ENCODE measurements at regions not wholly inside any gene's neighbourhood (a gene's known extent, or its start where the extent isn't known, plus 50 kb on each side); places are given as distances from the start of the nearest gene placed in this dataset.

- Histone ChIP-seq H2AFZ (no peak overlapping the region), H3K79me2 (no peaks in the 10 kb centered on the region), H3K4me1 (peaks cover 3% of the 10 kb centered on the region), H3K4me3 (ENCODE audit: low read depth, low read length) (no peak overlapping the region), H3K27me3 (ENCODE audit: control insufficient read depth, insufficient read depth, low read length) (no peaks in the 10 kb centered on the region), H3K36me3 (ENCODE audit: control insufficient read depth, insufficient read depth, low read length) (no peaks in the 10 kb centered on the region), H3K9ac (no peak overlapping the region), H3K27ac (no peak overlapping the region), H3K4me2 (ENCODE audit: low read length) (no peak overlapping the region), H3K9me3 (ENCODE audit: control insufficient read depth, low read length) (no peaks in the 10 kb centered on the region)
- no peak for TF ChIP-seq CTCF (IDR thresholded peaks at IDR 0.05)
Observed at GRCh38 chr6:14721103-14721758, 524.6 kb upstream of the JARID2 start.

- H3K4me3 ChIP-seq (ENCODE audit: low read depth, low read length), result no peak overlapping the region
- no peak overlapping the region for H3K4me2 ChIP-seq (ENCODE audit: low read length)
- H3K27me3 ChIP-seq (ENCODE audit: control insufficient read depth, insufficient read depth, low read length), result no peaks in the 10 kb centered on the region
- no peak for TF ChIP-seq CTCF (IDR thresholded peaks at IDR 0.05)
- H2AFZ ChIP-seq, result no peak overlapping the region
- no peaks in the 10 kb centered on the region for H3K79me2 ChIP-seq
- no peaks in the 10 kb centered on the region for H3K36me3 ChIP-seq (ENCODE audit: control insufficient read depth, insufficient read depth, low read length)
- no peak overlapping the region for H3K9ac ChIP-seq
- H3K27ac ChIP-seq, result no peak overlapping the region
- no peaks in the 10 kb centered on the region for H3K9me3 ChIP-seq (ENCODE audit: control insufficient read depth, low read length)
- peaks cover 3% of the 10 kb centered on the region for H3K4me1 ChIP-seq
Observed at GRCh38 chr6:14722001-14722562, 523.8 kb upstream of the JARID2 start.

- no peak overlapping the region for H3K9ac ChIP-seq
- H3K36me3 ChIP-seq (ENCODE audit: control insufficient read depth, insufficient read depth, low read length), result no peaks in the 10 kb centered on the region
- H3K27me3 ChIP-seq (ENCODE audit: control insufficient read depth, insufficient read depth, low read length), result no peaks in the 10 kb centered on the region
- peaks cover 3% of the 10 kb centered on the region for H3K4me1 ChIP-seq
- no peaks in the 10 kb centered on the region for H3K79me2 ChIP-seq
- H3K4me2 ChIP-seq (ENCODE audit: low read length), result no peak overlapping the region
- no peak overlapping the region for H2AFZ ChIP-seq
- no peak overlapping the region for H3K27ac ChIP-seq
- no peaks in the 10 kb centered on the region for H3K9me3 ChIP-seq (ENCODE audit: control insufficient read depth, low read length)
- no peak overlapping the region for H3K4me3 ChIP-seq (ENCODE audit: low read depth, low read length)
- TF ChIP-seq CTCF (IDR thresholded peaks at IDR 0.05), result no peak
Observed at GRCh38 chr6:14722704-14723103, 523.2 kb upstream of the JARID2 start.

GRCh38 chr6:14723535-14724086 is 522.3 kb upstream of the JARID2 start:
- Histone ChIP-seq H3K79me2 (no peaks in the 10 kb centered on the region), H3K9me3 (ENCODE audit: control insufficient read depth, low read length) (no peaks in the 10 kb centered on the region), H3K9ac (no peak overlapping the region), H3K4me1 (peaks cover 3% of the 10 kb centered on the region), H3K27me3 (ENCODE audit: control insufficient read depth, insufficient read depth, low read length) (no peaks in the 10 kb centered on the region), H3K4me2 (ENCODE audit: low read length) (no peak overlapping the region), H3K4me3 (ENCODE audit: low read depth, low read length) (no peak overlapping the region), H2AFZ (no peak overlapping the region), H3K36me3 (ENCODE audit: control insufficient read depth, insufficient read depth, low read length) (no peaks in the 10 kb centered on the region), H3K27ac (no peak overlapping the region)
- no peak for TF ChIP-seq CTCF (IDR thresholded peaks at IDR 0.05)

- Histone ChIP-seq H3K9ac (no peak overlapping the region), H2AFZ (no peak overlapping the region), H3K4me2 (ENCODE audit: low read length) (no peak overlapping the region), H3K27me3 (ENCODE audit: control insufficient read depth, insufficient read depth, low read length) (no peaks in the 10 kb centered on the region), H3K9me3 (ENCODE audit: control insufficient read depth, low read length) (no peaks in the 10 kb centered on the region), H3K36me3 (ENCODE audit: control insufficient read depth, insufficient read depth, low read length) (no peaks in the 10 kb centered on the region), H3K27ac (no peak overlapping the region), H3K4me3 (ENCODE audit: low read depth, low read length) (no peak overlapping the region), H3K79me2 (no peaks in the 10 kb centered on the region), H3K4me1 (peaks cover 3% of the 10 kb centered on the region)
- no peak for TF ChIP-seq CTCF (IDR thresholded peaks at IDR 0.05)
Observed at GRCh38 chr6:14724549-14724948, 521.3 kb upstream of the JARID2 start.

Data from parathyroid adenoma (tissue), 2 donors.